ENCODE measurements at regions not wholly inside any gene's neighbourhood (a gene's known extent, or its start where the extent isn't known, plus 50 kb on each side); places are given as distances from the start of the nearest gene placed in this dataset.

- Histone ChIP-seq H3K27ac (no peak overlapping the region), H3K27me3 (no peaks in the 10 kb centered on the region), H3K4me3 (no peak overlapping the region), H3K36me3 (no peaks in the 10 kb centered on the region), H3K9me3 (no peaks in the 10 kb centered on the region), H3K4me1 (no peaks in the 10 kb centered on the region)
- ATAC-seq = no peak
- TF ChIP-seq CTCF (IDR thresholded peaks at IDR 0.05) (no peak), POLR2A (IDR thresholded peaks at IDR 0.05) (no peak)
- intact Hi-C loops (cut with DNase I) = no loop called here
- WGBS, 4 donors = 62 to 76% (median 75%) methylated on average over 5 of the region's 5 CpGs
- no peak for DNase-seq
Measured at GRCh38 chr20:55582498-55582897, 422.8 kb downstream of the CBLN4 start.

GRCh38 chr20:55581519-55581918 is 423.8 kb downstream of the CBLN4 start:
- no peak for ATAC-seq
- WGBS, 4 donors = 82 to 84% (median 83%) methylated on average over 4 of the region's 4 CpGs
- Histone ChIP-seq H3K9me3 (no peaks in the 10 kb centered on the region), H3K27me3 (no peaks in the 10 kb centered on the region), H3K4me1 (no peaks in the 10 kb centered on the region), H3K27ac (no peak overlapping the region), H3K4me3 (no peak overlapping the region), H3K36me3 (no peaks in the 10 kb centered on the region)
- no peak for DNase-seq
- TF ChIP-seq CTCF (IDR thresholded peaks at IDR 0.05) (no peak), POLR2A (IDR thresholded peaks at IDR 0.05) (no peak)
- intact Hi-C loops (cut with DNase I) = no loop called here

GRCh38 chr20:55580475-55580874 is 424.8 kb downstream of the CBLN4 start:
- H3K9me3 ChIP-seq = no peaks in the 10 kb centered on the region
- H3K4me1 ChIP-seq = no peaks in the 10 kb centered on the region
- no peak for DNase-seq
- intact Hi-C loops (cut with DNase I) = no loop called here
- 46 to 97% (median 69%) methylated on average over 2 of the region's 2 CpGs for WGBS, 4 donors
- H3K27me3 ChIP-seq = no peaks in the 10 kb centered on the region
- no peaks in the 10 kb centered on the region for H3K36me3 ChIP-seq
- H3K4me3 ChIP-seq = no peak overlapping the region
- no peak for ATAC-seq
- TF ChIP-seq POLR2A (IDR thresholded peaks at IDR 0.05) (no peak), CTCF (IDR thresholded peaks at IDR 0.05) (no peak)
- no peak overlapping the region for H3K27ac ChIP-seq

- Histone ChIP-seq H3K36me3 (no peaks in the 10 kb centered on the region), H3K4me1 (no peaks in the 10 kb centered on the region), H3K27me3 (no peaks in the 10 kb centered on the region), H3K27ac (no peak overlapping the region), H3K4me3 (no peak overlapping the region), H3K9me3 (no peaks in the 10 kb centered on the region)
- no peak for DNase-seq
- ATAC-seq = no peak
- WGBS, 4 donors = 60 to 75% (median 63%) methylated on average over 2 of the region's 2 CpGs
- TF ChIP-seq POLR2A (IDR thresholded peaks at IDR 0.05) (no peak), CTCF (IDR thresholded peaks at IDR 0.05) (no peak)
- intact Hi-C loops (cut with DNase I) = no loop called here
Measured at GRCh38 chr20:55579802-55580201, 425.5 kb downstream of the CBLN4 start.
